ENCODE measurements at regions not wholly inside any gene's neighbourhood (a gene's known extent, or its start where the extent isn't known, plus 50 kb on each side); places are given as distances from the start of the nearest gene placed in this dataset.

GRCh38 chr5:28408651-28409050 lies 1370.3 kb upstream of the CDH9 start:
- no peak overlapping the region for H3K4me3 Mint-ChIP-seq
- no peak for DNase-seq
- Histone ChIP-seq H4K8ac (replicated peaks; ENCODE audit: insufficient read length, low read depth, low read length) (no peak overlapping the region), H2BK5ac (ENCODE audit: insufficient read length, low read length) (no peak overlapping the region), H3K23ac (ENCODE audit: insufficient read length, low read depth, low read length) (no peak overlapping the region), H3K27me3 (ENCODE audit: insufficient read depth, low read length) (no peaks in the 10 kb centered on the region), H3K56ac (ENCODE audit: insufficient read length, low read depth, low read length) (no peak overlapping the region), H3K9me3 (ENCODE audit: control insufficient read depth, low read depth, low read length) (no peaks in the 10 kb centered on the region), H4K91ac (ENCODE audit: insufficient read length, low read depth, low read length) (no peak overlapping the region), H3K23me2 (ENCODE audit: insufficient read length, low read depth, low read length, poor library complexity, severe bottlenecking) (no peaks in the 10 kb centered on the region), H3K79me1 (ENCODE audit: insufficient read depth, low read depth, low read length, poor library complexity, severe bottlenecking) (no peaks in the 10 kb centered on the region), H3K4me2 (ENCODE audit: insufficient read depth, insufficient read length, low read length) (no peak overlapping the region), H4K20me1 (ENCODE audit: control insufficient read depth, insufficient read depth, insufficient read length) (no peaks in the 10 kb centered on the region), H2BK120ac (ENCODE audit: low read depth, low read length, poor library complexity, severe bottlenecking) (no peak overlapping the region), H3K27ac (ENCODE audit: insufficient read length, low read depth, low read length) (no peak overlapping the region), H3K14ac (ENCODE audit: insufficient read depth, low read length) (no peak overlapping the region), H2BK15ac (ENCODE audit: low read depth, low read length) (no peak overlapping the region), H2BK12ac (ENCODE audit: insufficient read length, low read depth, low read length) (no peak overlapping the region), H2AFZ (ENCODE audit: low read length) (no peak overlapping the region), H2BK20ac (ENCODE audit: low read depth, low read length, poor library complexity, severe bottlenecking) (no peak overlapping the region), H3T11ph (ENCODE audit: low read length) (no peak overlapping the region), H3K18ac (ENCODE audit: insufficient read length, low read depth, low read length) (no peak overlapping the region), H3K4ac (ENCODE audit: low read depth, low read length) (no peak overlapping the region), H3K79me2 (ENCODE audit: insufficient read depth, low read length) (no peaks in the 10 kb centered on the region), H2AK5ac (ENCODE audit: insufficient read length, low read length) (no peak overlapping the region), H4K5ac (ENCODE audit: insufficient read length, low read depth, low read length) (no peak overlapping the region), H3K9ac (ENCODE audit: extremely low read depth, insufficient read length, low read length) (no peak overlapping the region), H3K4me1 (ENCODE audit: insufficient read depth, low read length) (no peaks in the 10 kb centered on the region)
- H3K36me3 Mint-ChIP-seq (ENCODE audit: insufficient read depth in 1 of 3, low read depth in 3 of 3), result peaks cover 2 to 21% (median 3%) of the 10 kb centered on the region in 3 experiments; a peak in 5 of 7 replicates
- TF ChIP-seq CTCF (conservative IDR thresholded peaks at IDR 0.05), result no peak
- no peak overlapping the region for H3K27ac Mint-ChIP-seq
- H3K27me3 Mint-ChIP-seq (ENCODE audit: low read depth), result no peaks in the 10 kb centered on the region
- peaks cover 17% of the 10 kb centered on the region in 2 experiments for H3K4me1 Mint-ChIP-seq
- H3K9me3 Mint-ChIP-seq, result peaks cover 13 to 21% of the 10 kb centered on the region in 2 experiments; a peak in 4 of 5 replicates

Measured in H9 (cell line).